ENCODE measurements at regions not wholly inside any gene's neighbourhood (a gene's known extent, or its start where the extent isn't known, plus 50 kb on each side); places are given as distances from the start of the nearest gene placed in this dataset.

DNA sequence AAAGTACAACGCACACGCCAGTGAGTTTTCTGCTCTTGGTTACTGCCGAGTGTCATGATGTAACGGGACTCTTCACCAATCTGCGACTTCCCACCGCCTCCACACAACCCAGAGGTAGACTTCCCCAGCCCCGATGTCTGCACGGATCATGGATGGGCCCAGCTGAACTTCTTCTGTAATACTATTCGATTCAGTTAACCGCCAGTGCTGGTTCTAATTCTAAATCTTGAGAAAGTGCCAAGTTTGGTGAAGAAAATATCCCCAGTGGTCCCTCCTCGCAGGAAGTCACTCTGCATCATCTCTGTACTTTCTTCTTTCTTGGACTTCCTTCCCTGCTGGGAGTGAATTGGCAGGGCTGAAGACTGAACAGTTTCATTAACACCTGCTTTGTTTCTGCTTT is 77.6 kb upstream of the SLC35F4 start:
- TF ChIP-seq CTCF (IDR thresholded peaks at IDR 0.05; ENCODE audit: insufficient read depth, low read depth, low read length, missing control alignments): no peak
- no peak for DNase-seq (ENCODE audit: low read depth)
- no peak overlapping the region for H3K4me3 ChIP-seq (ENCODE audit: low read length)

- H3K4me3 ChIP-seq (ENCODE audit: low read length): no peak overlapping the region
Measured at GRCh38 chr14:57943038-57943437, 77.1 kb upstream of the SLC35F4 start.

DNA sequence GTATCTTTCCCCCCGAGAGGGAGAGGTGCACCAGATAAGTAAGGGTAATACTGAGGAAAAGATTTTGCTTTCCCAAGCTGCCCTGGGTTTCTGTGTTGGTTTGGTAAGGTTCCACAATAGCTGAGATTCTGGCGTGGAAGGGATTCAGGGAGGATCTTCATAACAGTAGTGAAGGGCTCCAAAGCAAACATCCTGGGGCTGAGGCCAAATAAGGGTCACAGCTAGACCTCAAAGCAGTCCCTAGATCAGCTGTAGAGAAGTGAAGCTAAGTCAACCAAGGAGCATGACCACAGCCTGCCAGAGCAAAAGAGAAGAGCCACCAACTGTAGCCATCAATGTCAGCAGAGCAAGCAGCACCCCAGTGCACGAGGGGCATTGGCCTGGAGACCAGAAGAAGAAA is 73.2 kb upstream of the SLC35F4 start:
- no peak for TF ChIP-seq CTCF (IDR thresholded peaks at IDR 0.05; ENCODE audit: insufficient read depth, low read depth, low read length, missing control alignments)
- no peak for DNase-seq (ENCODE audit: low read depth)
- no peak overlapping the region for H3K4me3 ChIP-seq (ENCODE audit: low read length)

More at GRCh38 chr14:57943038-57943437, 77.1 kb upstream of the SLC35F4 start:
- TF ChIP-seq CTCF (IDR thresholded peaks at IDR 0.05; ENCODE audit: insufficient read depth, low read depth, low read length, missing control alignments): no peak
- DNase-seq (ENCODE audit: low read depth): no peak

DNA sequence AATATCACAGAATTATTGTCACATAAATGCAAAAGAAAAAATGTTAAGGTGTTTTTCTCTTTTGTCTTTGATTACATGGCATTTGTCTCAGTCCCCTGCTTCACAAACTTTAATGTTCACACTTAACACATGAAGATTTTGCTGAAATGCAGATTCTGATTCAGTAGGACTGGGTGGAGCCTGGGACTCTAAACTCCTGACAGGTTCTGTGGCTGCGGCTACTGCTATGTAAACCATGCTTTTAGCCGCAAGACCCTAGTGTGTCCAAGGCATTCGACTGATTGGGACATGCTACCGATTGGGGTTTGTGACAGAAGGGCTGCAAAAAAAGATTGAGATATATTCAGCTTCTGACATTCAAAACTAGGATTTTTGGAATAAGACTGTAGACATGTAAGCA is 72.6 kb upstream of the SLC35F4 start:
- no peak for TF ChIP-seq CTCF (IDR thresholded peaks at IDR 0.05; ENCODE audit: insufficient read depth, low read depth, low read length, missing control alignments)
- H3K4me3 ChIP-seq (ENCODE audit: low read length): no peak overlapping the region
- DNase-seq (ENCODE audit: low read depth): no peak

DNA sequence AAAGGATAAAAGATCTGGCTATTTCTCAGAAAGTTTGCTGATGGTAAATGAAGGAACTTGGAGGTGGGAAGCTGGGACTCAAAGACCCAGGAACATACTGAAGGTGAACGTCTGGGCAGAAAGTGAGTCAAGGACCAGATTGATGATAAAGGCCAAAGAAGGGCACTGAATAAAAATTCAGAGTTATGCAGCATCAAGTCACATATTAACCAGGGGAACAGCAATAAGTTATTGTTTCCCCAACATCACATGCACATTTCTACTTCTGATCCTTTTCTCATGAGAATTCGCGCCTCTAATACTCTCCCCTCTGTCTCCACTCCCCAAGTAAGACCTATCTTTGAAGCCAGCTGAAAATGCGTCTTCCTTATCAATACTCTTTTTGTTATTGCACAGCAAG is 71.8 kb upstream of the SLC35F4 start:
- no peak overlapping the region for H3K4me3 ChIP-seq (ENCODE audit: low read length)
- TF ChIP-seq CTCF (IDR thresholded peaks at IDR 0.05; ENCODE audit: insufficient read depth, low read depth, low read length, missing control alignments): no peak
- DNase-seq (ENCODE audit: low read depth): no peak

DNA sequence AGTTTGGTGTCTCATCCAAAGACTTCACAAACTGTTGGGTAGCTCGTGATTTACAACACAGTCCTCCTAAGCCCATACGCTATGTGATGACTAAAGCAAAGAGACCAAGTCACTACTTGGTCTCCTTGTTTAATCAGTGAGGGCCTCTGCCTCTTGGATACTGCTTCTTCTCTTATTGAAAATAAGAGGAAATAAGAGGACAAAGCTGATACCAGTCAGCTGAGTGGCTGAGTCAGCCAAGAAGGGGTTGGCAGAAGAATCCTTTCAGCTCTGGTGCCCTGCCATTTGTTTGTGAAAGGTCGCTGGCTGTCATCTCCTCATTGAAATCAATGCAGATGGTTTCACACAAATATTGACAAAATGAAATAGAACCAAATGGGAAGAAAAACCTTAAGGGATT is 67.5 kb upstream of the SLC35F4 start:
- TF ChIP-seq CTCF (IDR thresholded peaks at IDR 0.05; ENCODE audit: insufficient read depth, low read depth, low read length, missing control alignments): no peak
- DNase-seq (ENCODE audit: low read depth): peak; percentile 8

GRCh38 chr14:57930241-57930975 is 64.5 kb upstream of the SLC35F4 start:
- no peak for TF ChIP-seq CTCF (IDR thresholded peaks at IDR 0.05; ENCODE audit: insufficient read depth, low read depth, low read length, missing control alignments)
- DNase-seq (ENCODE audit: low read depth): no peak
- H3K4me3 ChIP-seq (ENCODE audit: low read length): no peak overlapping the region

More for the DNA sequence above, 67.5 kb upstream of the SLC35F4 start:
- H3K4me3 ChIP-seq (ENCODE audit: low read length): no peak overlapping the region
